ENCODE measurements at regions not wholly inside any gene's neighbourhood (a gene's known extent, or its start where the extent isn't known, plus 50 kb on each side); places are given as distances from the start of the nearest gene placed in this dataset.

DNA sequence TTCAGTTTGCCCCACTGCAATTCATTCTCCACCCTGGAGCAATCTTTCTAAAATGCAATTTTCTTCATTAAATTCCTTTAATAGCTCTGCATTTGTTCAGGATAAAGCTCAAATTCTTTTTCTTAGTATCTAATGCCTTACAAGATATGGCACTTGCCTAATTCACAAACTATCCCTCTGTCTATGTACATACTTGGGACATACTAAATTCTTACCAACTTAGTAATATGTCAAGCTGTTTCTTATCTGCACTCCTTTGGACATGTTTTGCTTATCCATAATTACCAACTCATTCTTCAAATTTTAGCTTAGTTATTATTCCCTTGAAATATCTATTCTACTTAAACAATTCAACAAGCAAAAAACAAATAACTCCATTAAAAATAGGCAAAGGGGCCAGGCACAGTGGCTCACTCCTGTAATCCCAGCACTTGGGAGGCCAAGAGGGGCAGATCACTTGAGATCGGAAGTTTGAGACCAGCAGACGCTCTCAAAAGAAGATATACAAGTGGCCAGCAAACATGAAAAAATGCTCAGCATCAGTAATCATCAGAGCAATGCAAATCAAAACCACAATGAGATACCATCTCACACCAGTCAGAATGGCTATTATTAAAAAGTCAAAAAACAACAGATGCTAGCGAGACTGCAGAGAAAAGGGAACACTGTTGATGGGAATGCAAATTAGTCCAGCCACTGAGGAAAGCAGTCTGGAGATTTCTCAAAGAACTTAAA, 96.9 kb downstream of the FAM76B start:
- DNase-seq (ENCODE audit: low read depth in 1 of 2, low spot score in 1 of 2): no peak

DNA sequence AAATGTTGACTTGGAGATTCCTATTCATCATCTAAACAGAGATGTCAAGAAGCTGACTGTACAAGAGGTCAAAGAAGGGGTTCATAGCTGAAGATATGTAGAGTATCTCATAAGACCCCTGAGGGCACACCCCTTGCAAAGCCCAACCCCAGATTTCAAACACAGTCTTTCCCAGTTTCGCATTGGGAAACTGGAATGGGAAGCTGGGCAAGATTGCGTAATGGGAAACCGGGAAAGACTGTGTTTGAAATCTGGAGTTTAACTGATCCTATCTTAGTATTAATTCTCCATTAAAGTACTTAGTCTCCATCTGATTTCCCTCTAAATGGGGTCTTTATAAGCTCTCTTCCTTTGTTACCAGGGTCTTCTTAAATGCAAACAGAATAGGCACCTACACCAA, 99.5 kb downstream of the FAM76B start:
- no peak for DNase-seq (ENCODE audit: low read depth in 1 of 2, low spot score in 1 of 2)

DNA sequence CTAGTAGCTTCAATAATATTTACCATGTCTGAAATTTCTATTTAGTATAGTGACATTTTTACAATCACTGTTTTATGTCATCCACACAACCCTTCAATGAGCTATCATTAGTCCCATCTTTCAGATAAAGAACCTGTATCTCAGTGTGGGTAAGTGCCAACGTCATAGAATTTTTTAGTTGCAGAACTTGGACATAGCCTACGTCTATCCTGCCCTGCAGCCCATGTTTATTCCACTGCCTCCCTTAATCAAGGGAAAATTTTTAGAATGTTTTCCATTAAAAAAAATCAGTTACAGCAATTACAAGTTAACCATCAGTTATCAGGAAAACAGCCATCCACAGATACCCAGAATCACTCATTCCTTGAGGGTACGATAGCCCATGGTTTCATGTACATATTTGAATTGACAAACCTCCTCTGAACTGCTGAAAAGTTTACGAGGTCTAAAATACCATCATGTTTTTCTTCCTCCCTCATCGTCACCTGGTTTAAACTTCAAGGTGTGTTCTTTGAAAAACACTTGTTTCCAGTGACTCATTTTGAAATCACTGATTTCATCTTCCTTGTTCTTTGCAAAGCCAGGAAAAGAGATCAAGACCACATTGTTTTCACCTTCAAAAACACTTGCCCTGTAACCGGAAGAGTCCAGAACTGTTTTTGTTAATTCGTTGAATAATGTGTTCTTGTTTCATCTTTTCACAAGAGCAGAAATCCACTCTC, 100.9 kb downstream of the FAM76B start:
- no peak for DNase-seq (ENCODE audit: low read depth in 1 of 2, low spot score in 1 of 2)

DNA sequence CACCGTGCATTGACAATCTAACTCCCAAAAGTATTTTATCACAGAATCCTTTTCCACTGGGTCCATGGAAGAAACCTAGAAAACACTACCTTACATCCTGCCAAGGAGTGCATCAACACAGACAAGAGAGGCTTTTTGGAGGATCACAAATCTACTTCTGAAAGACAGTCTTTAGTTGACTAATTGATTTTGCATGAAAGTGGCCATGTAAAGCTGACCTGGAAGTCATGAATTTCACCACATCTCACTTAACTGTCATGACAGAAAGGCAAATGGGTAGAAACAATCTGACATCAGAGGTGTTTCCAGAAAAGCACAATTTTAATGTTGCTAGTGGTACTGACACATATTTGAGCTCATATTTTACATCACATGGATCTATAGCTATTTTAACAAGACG, 101.6 kb downstream of the FAM76B start:
- DNase-seq (ENCODE audit: low read depth in 1 of 2, low spot score in 1 of 2): no peak

DNA sequence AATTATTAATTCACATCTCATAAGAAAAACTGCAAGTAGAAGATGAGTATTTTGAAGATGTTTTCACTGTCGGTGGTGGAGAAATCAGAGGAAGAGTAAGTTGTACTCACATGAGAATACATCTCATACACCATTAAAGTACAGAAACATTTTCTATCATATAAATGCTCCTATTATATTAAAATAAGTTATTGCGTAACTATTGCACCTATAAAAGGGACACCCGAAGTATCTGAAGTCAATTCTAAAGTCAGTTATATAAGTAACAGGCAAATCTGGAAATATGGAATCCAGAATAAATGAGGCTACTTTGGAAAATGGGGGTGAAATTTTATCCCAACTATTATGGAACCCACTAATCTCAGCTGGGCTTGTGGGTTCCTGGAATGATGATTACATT, 103.3 kb downstream of the FAM76B start:
- no peak for DNase-seq (ENCODE audit: low read depth in 1 of 2, low spot score in 1 of 2)

DNA sequence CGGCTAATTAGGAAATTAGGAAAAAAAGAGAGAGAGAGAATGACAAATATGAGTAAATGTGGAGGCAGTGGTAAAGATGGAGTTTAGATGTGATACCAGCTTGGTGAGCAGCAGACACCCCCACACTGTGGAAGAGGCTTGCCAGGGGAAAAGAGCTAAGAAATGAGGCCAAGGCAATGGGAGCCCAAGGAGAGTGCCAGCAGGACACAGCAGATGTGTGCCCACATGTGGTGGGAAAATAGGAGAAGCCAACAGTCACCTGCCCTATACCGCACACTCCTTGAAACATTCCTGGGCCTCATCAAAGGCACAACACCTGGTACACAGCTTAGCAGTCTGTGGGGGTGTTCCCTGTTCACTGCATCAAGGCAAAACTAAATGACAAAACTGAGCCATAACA, 104.9 kb downstream of the FAM76B start:
- DNase-seq (ENCODE audit: low read depth in 1 of 2, low spot score in 1 of 2): no peak

DNA sequence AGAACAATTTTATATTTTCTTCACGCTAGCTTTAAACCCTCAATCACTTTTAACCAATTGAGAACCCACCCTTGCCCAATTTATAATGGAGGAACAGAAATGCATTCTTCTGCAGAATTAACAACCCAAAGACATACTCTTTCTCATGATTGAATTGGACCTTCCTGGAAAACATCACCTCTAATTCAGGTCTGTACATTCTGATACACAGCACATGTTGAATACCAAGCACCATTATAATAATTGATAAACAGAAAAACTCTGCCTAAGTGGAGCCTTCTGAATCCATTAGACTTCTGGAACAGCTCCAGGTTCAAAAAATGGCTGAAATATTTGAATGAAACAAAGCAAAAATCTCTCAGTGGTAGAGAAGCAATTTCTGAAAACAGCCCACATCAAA, 105.4 kb downstream of the FAM76B start:
- no peak for DNase-seq (ENCODE audit: low read depth in 1 of 2, low spot score in 1 of 2)

DNA sequence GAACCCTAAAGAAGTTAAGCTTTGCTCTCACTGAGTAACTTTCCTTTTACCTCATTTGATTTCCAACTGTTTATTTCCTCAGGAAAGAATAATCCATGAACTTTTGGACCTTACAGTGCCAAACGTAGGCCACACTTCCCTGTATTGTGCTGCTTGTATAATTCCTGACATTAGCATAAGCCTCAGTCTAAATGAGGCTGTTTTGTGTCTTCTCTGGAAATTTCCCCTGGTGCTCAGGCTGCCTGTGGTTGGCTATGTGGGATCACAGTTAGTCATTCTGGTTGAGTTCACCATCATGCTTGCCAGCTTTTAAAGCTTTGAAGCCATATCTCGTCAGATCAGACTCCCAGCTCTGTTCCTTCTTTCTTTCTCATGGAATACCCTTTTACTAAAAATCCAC, 107.0 kb downstream of the FAM76B start:
- DNase-seq (ENCODE audit: low read depth in 1 of 2, low spot score in 1 of 2): no peak

DNA sequence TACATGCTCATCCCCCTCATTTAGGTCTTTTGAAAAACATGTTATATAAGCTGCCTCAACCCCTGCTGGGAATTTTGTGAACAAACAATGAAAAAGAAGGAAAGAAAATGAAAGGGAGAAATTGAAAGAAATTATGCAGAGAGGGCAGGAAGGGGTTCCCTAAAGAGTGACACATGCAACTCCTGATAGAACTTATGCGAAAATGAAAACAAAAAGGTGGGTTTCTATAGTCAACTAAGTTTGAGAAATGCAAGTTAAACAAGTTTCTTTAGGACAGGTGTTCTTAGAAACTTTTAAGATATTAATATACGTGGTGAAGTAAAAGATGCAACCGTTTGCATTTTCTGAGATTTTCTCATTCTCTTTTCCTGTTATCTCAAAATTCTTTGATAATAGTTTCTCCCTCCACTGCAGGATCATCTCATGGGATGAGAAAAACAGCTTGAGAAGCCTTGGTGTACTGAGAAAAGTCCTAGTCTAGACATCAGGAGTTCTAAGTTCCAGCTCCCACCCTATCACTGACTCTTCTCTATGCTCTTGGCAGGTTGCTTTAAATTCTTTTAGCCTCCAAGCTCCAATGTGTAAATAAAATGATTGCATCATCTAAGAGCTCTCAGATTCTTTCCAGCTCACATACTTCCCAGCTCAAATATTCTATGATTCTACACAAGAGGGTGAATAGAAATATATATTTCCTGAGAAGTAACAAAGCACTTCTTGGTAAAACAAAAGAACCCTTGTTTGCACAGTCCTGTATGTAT, 109.2 kb downstream of the FAM76B start:
- DNase-seq (ENCODE audit: low read depth in 1 of 2, low spot score in 1 of 2): no peak

DNA sequence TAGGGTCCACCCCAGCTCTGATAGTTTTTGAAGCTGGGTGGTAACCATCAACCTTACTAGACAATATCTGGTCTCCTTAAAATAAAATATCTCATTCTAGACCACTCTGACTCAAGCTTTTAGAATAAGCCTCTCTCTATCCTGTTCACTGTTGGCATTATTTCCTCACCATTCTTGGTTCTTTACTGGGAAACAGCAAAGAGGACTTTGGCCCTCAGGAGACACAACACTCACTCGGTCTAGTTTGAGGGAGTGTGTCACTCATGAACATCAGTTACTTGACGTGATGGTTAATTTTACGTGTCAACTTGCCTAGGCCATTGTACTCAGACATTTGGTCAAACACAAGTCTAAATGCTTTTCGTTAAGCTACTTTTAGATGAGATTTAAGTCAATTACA, 110.6 kb downstream of the FAM76B start:
- no peak for DNase-seq (ENCODE audit: low read depth in 1 of 2, low spot score in 1 of 2)

DNA sequence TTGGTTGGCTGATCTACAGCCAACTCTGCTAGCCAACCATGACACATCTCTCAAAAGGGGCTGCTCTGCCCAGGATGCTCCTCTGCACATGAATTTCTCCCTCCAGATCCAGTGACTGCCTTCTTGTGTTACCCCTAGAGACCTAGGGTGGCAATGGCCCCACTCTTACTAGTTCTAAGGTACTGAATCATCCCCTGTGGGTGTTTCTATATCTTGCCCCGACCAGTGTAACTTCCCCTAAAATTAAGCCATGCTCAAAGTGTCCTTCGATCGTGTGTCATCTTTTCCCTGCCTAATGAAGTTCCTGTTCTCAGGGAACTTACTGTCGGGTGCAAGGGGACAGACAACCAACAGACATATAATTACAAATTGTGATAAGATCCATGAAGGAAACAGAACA, 113.3 kb downstream of the FAM76B start:
- DNase-seq (ENCODE audit: low read depth in 1 of 2, low spot score in 1 of 2): no peak

DNA sequence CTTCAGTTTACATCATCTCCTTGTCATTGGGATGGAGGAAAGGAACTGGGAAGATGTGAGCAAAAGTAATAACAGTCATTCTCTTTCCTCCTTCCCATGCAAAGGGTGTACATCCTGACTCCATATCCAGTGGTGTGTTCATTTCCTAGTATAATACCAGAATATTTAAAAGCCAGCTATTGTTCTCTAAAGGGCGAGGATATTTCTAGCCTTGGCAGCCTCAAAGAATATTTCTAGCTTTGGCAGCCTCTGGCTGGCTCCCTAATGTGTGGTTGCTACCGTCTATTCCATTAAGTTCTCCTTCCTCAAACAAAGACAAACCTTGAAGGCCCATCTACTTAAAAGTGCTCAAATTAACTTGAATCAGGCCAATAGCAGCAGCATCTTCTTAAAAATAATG, 114.0 kb downstream of the FAM76B start:
- DNase-seq (ENCODE audit: low read depth in 1 of 2, low spot score in 1 of 2): no peak

DNA sequence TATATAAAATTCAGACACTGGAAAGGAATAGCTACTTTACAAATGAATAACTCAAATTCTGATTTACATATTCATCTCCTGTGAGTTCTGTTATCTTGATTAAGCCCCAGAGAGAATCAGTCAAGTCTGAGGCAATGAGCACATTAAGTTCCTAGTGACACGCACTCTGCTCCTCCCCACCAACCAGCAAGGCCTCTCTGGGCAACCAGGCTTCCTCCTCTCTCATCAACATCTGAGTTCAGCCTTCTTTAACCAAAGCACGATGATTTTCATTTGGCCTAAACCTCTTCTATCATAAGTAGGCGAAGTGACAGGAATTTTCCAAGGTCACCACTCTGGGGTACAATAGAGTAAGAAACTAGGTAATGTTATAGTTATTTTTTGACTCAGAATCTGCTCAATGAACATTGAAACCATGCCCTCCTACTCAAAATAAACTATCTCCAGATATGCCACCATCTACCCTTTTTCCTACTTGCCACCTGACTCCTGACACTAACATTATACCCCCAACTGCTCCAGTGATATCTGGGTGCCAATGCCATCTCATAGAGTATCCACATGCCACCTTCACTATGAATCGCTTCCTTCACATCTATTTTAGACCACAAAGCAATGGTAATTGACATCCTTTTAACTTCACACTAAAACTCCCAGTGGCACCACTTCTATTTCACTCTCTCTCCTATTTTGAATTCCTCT, 114.8 kb downstream of the FAM76B start:
- no peak for DNase-seq (ENCODE audit: low read depth in 1 of 2, low spot score in 1 of 2)

DNA sequence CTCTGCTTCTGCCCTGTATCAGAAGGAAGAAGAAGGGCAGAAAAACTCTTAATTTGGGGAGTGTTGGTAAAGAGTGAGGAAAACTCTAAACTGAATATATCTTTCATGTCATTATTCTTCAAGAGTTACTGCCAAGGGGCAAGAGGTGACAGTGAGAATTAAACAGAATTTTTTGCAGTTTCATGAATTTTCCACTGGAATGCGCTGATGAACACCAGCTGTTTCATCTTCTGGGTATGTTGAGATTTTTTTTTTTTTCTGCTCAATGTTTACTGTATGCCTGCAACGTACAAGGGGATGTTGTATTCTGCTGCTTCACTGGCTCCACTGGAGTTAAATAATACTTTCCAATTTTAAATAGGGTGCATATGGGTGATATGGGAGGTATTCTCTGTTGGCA, 117.8 kb downstream of the FAM76B start:
- DNase-seq (ENCODE audit: low read depth in 1 of 2, low spot score in 1 of 2): no peak

DNA sequence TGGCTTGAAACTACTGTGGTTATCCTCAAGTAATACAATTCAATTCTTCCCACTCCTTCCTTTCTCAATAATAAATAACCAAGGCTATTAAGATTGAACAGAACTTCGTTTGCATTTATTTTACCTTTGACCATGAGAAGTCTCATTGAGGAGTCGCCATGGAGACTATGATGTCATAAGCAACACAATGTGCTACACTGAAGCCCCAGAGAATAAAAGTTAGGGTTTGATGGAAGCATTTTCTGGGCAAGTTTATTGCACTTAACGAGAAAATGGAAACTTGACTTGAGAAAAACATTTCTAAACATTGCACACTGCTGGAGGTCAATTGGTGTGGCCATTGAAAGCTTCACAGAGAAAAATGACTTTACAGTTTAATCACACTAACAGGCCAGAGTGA, 121.5 kb downstream of the FAM76B start:
- DNase-seq (ENCODE audit: low read depth in 1 of 2, low spot score in 1 of 2): no peak

DNA sequence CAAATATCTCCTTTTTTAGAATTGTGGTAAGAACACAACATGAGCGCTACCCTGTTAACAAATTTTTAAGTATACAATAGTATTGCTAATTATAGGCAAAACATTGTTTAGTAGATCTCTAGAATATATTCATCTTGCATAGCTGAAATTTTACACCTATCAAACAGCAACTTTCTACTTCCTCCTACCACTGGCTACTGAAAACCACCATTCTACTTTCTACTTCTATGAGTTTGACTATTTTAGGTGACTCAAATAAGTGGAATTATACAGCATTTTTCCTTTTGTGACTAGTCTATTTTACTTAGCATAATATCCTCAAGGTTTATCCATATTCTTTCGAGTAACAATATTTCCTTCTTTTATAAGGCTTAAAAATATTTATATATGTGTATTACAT, 128.4 kb downstream of the FAM76B start:
- DNase-seq (ENCODE audit: low read depth in 1 of 2, low spot score in 1 of 2): no peak

DNA sequence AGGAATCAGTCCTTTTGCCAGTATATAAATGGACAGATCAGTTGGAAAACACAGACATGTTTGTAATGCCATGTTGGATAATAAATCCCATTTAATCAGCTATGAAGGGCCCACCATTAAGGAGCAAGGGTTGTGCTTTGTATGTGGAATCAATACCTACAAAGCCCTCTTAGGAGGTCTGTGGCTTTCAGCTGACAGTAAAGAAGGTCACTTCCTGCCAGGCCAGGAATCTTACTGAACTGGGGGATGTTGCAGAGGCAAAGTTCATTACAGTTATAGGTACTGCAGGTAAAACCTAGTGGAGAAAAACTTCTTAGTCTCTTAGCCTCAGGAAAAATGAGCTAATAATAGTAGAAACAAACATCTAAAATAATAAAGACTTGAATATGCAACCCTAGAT, 129.5 kb downstream of the FAM76B start:
- DNase-seq (ENCODE audit: low read depth in 1 of 2, low spot score in 1 of 2): no peak

DNA sequence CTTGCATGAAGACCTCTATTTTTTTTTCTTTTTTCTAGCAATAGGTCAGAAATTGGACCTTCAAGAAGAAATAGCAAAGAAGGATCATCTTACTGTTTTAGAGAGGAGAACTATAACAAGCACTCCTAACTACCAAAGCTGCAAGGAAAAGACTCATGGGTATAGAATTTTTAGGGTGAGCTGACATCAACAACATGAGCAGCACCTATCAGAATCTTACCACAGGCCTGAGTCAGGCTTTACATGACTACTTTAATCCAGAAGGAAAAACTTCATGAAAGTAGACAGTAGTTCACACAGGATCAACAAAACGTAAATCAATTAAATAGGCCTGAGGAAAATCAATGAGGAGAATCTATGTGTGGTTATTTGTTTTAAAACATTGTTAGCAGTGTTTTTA, 130.5 kb downstream of the FAM76B start:
- no peak for DNase-seq (ENCODE audit: low read depth in 1 of 2, low spot score in 1 of 2)

DNA sequence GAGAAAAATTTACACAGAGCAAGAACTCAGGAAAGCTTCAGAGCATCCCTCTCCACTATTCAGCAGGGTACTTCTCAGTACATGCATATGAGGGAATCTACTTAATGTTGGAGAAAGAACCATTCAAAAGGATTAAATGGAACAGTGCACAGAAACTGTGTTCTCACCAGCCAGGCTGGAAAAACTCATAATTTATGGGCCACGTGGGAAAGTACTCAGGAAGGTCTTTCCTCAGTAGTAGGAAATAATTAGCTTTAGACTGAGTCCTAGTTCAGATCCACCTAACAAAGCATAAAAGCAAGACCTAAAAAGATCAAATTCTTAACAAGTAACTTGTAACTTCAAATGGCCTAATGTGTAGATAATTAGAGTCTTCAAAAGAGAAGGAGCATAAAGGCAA, 134.0 kb downstream of the FAM76B start:
- DNase-seq (ENCODE audit: low read depth in 1 of 2, low spot score in 1 of 2): no peak

DNA sequence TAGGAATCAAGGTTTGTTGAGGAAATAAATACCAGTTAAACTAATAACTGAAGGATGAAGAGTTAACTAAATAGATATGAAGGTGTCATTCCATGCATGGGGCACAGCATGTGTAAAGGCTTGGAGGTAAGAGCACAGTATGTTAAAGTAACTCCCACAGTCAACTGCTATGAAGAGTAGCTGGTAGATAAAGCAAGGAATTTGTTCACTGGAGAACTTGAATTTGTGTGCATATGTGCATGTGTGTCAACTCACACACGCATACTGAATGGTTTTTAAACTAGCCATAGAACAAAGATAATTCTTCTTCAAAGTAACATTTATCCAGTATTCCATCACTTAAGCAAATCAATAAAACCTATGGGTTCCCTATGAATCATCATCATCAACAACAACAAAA, 135.9 kb downstream of the FAM76B start:
- no peak for DNase-seq (ENCODE audit: low read depth in 1 of 2, low spot score in 1 of 2)

DNA sequence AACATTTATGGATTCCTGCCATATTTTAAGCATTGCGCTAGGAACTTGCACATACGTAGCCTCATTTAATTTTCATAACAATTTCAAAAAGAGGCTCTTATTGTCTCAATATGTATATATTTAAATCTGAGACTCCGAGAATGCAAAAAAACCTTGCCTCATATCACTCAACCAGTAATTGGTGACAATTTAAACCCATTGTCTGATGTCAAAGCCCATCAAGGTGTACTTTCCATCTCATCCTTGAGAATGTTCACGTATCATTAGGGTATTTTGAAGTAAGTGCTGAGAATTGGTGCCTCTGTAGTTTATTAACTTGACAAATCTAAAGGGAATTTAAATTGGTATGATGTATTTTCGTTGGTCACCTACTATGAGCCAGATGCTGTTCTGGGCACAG, 136.5 kb downstream of the FAM76B start:
- no peak for DNase-seq (ENCODE audit: low read depth in 1 of 2, low spot score in 1 of 2)

DNA sequence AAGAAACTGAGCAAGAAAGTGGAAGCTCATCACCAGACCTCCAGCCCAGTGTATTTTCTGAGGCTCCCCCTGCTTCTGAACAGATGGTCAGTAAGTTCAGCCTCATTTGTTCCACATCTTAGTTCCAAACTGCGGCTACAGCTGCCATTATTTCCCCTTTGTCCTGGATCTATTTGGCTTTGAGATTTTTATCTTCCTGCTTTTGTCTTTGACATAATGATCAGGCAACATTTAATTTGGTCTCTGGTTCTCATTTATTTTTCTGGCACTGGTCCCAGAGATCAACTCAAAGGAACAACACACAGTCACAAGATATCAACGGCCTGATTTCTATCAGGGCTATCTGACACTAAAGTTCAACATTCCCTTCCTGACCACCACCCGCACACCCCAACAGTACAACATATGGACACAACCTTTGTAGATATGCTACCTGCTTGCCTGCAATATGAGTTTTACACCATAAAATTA, 137.5 kb downstream of the FAM76B start:
- no peak for DNase-seq (ENCODE audit: low read depth in 1 of 2, low spot score in 1 of 2)

All from activated T-helper 1 cell treated with anti-CD3 and anti-CD28 coated beads, Interleukin-2, amount 50 U/mL, for 16 hours (primary cell).